NCI-H2196 (cell line): ENCODE measurements at regions not wholly inside any gene's neighbourhood (a gene's known extent, or its start where the extent isn't known, plus 50 kb on each side); places are given as distances from the start of the nearest gene placed in this dataset.
"Not testable (repeated sequence)": the region's sequence is repeated elsewhere in the genome, so short reads cannot be mapped to it uniquely, and the experiment has no call there.

Source experiments
- DNase-seq: peaks from one replicate; lab custom pipeline; 2025; ENCODE audit not compliant: unreplicated experiment; lab: John Stamatoyannopoulos, UW

DNA sequence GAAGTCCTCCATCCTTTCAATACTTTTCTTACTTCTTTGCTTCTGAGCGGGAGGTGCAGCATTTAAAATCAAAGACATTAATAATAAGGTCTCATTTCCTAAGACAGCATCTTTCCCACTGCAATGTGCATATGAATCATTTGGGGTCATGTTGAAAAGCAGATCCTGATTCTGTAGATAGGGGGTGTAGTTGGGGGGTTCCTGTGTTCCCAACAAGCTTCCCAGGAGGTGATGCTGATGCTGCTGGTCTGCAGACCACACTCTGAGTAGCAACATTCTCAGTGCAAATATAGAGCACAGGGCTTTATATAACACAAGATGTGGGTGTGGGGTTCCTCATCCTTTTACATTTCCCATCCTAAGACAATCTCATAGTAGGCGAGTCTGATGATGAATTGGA is 126.5 kb upstream of the PALM2AKAP2 start:
- DNase-seq = no peak

DNA sequence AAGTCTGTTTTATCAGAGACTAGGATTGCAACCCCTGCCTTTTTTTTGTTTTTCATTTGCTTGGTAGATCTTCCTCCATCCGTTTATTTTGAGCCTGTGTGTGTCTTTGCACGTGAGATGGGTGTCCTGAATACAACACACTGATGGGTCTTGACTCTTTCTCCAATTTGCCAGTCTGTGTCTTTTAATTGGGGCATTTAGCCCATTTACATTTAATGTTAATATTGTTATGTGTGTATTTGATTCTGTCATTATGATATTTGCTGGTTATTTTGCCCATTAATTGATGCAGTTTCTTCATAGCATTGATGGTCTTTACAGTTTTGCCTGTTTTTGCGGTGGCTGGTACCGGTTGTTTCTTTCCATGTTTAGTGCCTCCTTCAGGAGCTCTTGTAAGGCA is 116.0 kb upstream of the PALM2AKAP2 start:
- not testable (repeated sequence) for DNase-seq

GRCh38 chr9:109665736-109666135 is 114.3 kb upstream of the PALM2AKAP2 start:
- not testable (repeated sequence) for DNase-seq

DNA sequence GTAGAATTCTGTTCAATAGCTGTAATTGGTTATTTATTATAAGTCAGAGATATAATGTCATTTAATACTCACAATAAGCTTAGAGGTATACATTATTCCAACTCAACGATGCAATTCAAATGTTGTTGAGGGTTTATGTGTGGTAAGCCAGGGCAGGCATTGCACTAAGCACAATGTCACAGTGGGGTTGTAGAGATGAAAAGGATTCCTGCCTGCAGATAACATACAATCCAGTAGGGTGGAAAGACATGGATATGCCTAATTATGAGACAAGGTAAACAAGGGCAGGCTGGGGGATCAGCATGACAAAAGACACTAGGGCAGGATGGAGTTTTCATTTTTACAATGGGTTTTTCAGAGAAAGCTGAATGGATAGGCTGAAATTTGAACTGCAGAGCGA is 98.7 kb upstream of the PALM2AKAP2 start:
- DNase-seq = no peak

GRCh38 chr9:109682227-109682626 is 97.8 kb upstream of the PALM2AKAP2 start:
- no peak for DNase-seq

GRCh38 chr9:109683521-109683920 is 96.5 kb upstream of the PALM2AKAP2 start:
- DNase-seq = no peak

DNA sequence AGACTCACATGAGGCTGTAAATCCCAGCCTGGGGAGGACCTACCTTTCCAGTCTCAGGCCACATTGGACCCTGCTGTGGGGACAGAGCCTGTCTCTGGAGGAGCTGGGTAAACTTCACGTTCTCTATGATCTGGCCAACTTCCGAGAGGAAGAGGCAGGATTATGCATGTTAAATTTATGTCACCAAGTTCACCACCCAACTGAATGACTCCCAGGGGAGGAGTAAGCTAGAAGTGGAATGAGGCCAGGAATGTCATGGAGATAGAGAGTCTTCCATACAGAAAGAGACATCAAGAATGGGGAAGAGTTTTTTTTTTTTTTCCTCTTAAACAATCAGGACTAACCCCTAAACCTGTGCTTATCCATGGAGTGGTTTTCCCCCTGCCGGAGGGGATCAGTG is 90.3 kb upstream of the PALM2AKAP2 start:
- DNase-seq = no peak

DNA sequence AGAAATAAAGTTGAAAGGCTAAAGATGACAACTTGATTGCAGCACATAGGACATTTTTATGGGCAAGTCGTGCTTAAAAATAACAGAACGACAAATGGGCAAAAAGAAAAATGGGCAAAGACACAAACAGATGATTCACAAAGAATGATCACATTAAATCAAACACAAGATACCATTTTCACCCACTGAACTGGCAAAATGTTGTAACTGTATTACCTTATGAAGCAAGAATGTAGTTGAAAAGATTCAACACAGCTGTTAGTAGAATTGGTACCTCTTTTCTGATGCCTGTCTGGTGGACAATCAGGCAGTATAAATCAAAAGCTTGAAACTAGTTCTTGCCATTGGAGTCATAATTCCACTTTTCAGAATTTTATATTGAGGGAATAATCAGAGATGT is 81.0 kb upstream of the PALM2AKAP2 start:
- DNase-seq = no peak

GRCh38 chr9:109704546-109704945 is 75.5 kb upstream of the PALM2AKAP2 start:
- DNase-seq = no peak

DNA sequence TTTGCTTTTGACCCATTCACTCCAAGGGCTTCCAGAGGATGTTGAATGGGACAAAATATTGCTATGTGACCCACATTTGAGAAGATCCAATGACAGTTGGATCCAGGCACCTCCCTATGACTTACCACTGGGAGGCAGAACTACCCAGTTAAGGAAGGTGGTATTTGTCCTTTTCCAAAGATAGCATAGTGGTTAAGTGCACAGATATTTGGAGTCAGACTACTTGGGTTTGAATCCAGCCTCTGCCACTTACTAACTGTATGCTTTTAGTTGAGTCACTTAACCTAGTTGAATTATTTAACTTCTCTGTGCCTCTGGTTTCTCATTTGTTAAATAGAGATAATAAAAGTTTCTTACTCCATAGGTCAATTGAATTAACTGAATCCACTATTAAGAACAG is 74.5 kb upstream of the PALM2AKAP2 start:
- no peak for DNase-seq

- no peak for DNase-seq
These were observed 72.6 kb upstream of the PALM2AKAP2 start for GRCh38 chr9:109707355-109707754.

DNA sequence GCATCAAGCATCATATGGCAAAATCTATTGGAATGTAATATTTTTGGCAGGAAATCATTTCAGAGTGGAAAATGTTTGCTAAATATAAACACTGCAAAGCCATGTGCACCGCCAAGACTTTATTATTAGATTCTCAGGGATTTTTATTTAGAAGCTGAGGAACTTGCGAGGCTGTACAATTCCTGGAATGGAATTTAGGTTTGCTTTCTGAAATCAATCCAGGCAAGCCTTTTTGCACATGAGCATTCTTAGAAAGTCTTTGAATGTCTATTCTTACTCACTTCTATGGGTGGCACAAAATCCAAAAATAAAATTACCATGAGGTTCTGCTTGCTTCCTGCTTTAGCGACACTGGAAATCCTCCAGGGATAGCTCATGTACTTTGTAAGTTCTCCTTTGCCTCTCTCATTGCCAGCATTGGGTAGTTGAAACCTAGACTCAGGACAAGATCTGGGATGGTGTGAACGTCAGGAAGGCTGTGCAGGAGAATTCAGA is 71.5 kb upstream of the PALM2AKAP2 start:
- no peak for DNase-seq

- DNase-seq = no peak
These were observed 70.1 kb upstream of the PALM2AKAP2 start for GRCh38 chr9:109709866-109710265.

DNA sequence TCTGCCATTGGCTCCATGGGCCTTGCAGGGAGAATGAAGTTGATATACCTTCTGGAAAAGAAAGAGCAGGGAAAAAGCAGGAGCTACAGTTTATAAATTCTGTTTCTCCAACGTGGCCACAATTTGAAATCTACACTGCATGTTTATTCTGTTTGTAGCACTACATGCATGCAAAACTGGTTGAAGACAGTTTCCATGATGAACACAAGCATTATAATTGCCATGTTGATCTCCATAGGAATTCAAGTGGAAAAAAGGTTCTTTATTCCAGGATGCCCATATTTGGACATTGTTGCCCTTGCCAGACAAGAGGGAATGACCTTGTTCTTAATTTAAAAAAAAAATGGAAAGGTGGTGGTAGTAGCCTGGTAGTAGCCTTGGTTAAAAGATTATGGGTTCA is 69.2 kb upstream of the PALM2AKAP2 start:
- no peak for DNase-seq

- no peak for DNase-seq
These were observed 64.7 kb upstream of the PALM2AKAP2 start for GRCh38 chr9:109715344-109715743.

- DNase-seq = no peak
These were observed 63.4 kb upstream of the PALM2AKAP2 start for GRCh38 chr9:109716631-109717030.

- no peak for DNase-seq
These were observed 62.7 kb upstream of the PALM2AKAP2 start for GRCh38 chr9:109717342-109717741.

DNA sequence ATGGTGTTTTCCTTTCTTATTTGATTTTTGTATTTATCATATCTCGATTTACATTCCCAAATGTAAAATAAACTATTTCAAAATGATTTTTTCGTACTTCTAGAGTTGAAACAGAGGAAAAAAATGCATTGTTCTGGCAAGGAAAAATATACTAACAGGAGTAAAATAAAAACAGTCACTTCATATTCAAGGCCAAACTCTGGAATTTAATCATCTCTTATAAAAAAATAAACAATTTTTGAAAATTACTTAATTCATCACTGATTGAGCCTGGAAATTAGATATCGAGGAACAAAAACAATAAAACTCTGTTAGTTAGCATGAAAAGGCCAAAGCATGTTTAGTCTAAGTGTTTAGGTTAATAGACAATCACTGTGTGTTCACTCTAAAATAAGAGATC is 61.1 kb upstream of the PALM2AKAP2 start:
- no peak for DNase-seq

DNA sequence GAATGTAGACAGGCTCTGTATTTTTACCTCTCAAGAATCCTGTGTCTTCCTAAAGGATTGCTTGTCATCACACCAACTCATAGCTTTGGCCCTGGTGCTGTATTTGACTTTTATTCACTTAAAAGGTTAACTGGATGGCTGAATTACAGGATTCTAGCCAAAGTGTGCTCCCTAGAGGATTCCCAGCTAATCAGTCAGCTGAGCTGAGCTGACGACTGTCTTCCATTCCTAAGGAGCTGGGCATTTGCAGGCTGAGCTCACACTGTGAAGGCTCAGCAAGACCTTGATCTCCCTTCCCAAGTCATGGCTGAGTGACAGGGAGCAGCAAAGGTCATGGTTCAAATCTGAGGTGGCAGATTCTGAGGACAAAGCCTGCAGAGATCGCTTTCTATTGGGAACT is 59.0 kb upstream of the PALM2AKAP2 start:
- DNase-seq = no peak

DNA sequence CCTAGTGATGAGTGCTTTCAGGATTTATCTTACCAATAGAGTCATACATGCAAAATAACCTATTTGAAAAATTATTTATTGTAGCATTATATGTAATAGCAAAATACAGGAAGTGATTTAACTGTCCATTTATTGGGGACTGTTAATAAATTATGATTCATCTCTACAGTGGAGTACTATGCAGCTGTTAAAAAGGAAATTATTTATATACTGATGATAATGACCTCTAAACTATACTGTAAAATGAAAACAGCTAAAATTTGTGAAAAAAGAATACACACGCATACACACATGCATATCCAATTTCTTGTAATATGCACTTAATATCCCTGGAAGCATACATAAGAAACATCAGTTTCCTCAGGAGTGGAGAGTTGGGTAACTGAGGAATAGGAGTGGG is 58.0 kb upstream of the PALM2AKAP2 start:
- no peak for DNase-seq

- no peak for DNase-seq
These were observed 56.2 kb upstream of the PALM2AKAP2 start for GRCh38 chr9:109723781-109724180.

GRCh38 chr9:109725460-109725859 is 54.5 kb upstream of the PALM2AKAP2 start:
- DNase-seq = no peak

GRCh38 chr9:109726119-109726518 is 53.9 kb upstream of the PALM2AKAP2 start:
- DNase-seq = no peak
